Esophagus (tissue), 2 donors: ENCODE measurements at regions not wholly inside any gene's neighbourhood (a gene's known extent, or its start where the extent isn't known, plus 50 kb on each side); places are given as distances from the start of the nearest gene placed in this dataset.

Experiments used
- H3K27ac ChIP-seq, 2 donors: one replicate each; pipeline ENCODE4 v1.5.1; 2013; ENCODE audit warnings: low read depth in 2 of 2, mild to moderate bottlenecking in 2 of 2, inconsistent platforms in 1 of 2, low read length in 1 of 2, moderate library complexity in 1 of 2
- H3K27me3 ChIP-seq, 2 donors: one replicate each; pipeline ENCODE4 v1.6.1; 2013; ENCODE audit warnings: low read length in 2 of 2, control low read depth in 1 of 2, mild to moderate bottlenecking in 1 of 2; ENCODE audit not compliant: insufficient read depth in 2 of 2, control insufficient read depth in 1 of 2
- H3K36me3 ChIP-seq, 2 donors: one replicate each; pipeline ENCODE4 v1.6.1; 2013; ENCODE audit warnings: low read length in 1 of 2; ENCODE audit not compliant: control insufficient read depth in 2 of 2, insufficient read depth in 2 of 2
- H3K4me1 ChIP-seq, 2 donors: one replicate each; pipeline ENCODE4 v1.6.1; 2013; ENCODE audit warnings: low read length in 1 of 2; ENCODE audit not compliant: control insufficient read depth in 2 of 2, insufficient read depth in 2 of 2
- H3K4me3 ChIP-seq, 2 donors: one replicate each; pipeline ENCODE4 v1.5.1; 2013; ENCODE audit warnings: low read length in 2 of 2, mild to moderate bottlenecking in 2 of 2, low read depth in 1 of 2, moderate library complexity in 1 of 2
- H3K9me3 ChIP-seq, 2 donors: one replicate each; pipeline ENCODE4 v1.6.1; 2013; ENCODE audit warnings: mild to moderate bottlenecking in 2 of 2, low read depth in 1 of 2, low read length in 1 of 2, moderate library complexity in 1 of 2; ENCODE audit not compliant: control insufficient read depth in 2 of 2, insufficient read depth in 1 of 2
- WGBS, 2 donors: extraction: QIAGEN DNeasy Blood & Tissue Kit; methylation state at CpG; one replicate each; pipeline ENCODE4 v1.1.7; 2013; 5-methylcytosine and 5-hydroxymethylcytosine counted together
- donor health status: healthy with polysubstance abuse.
- donor health status: Bipolar disorder and iron deficiency.

- Histone ChIP-seq H3K4me1 (no peaks in the 10 kb centered on the region), H3K4me3 (no peak overlapping the region), H3K36me3 (no peaks in the 10 kb centered on the region), H3K27ac (no peak overlapping the region), H3K9me3 (no peaks in the 10 kb centered on the region), H3K27me3 (no peaks in the 10 kb centered on the region)
- WGBS, 2 donors = 83 to 88% methylated on average over 2 of the region's 2 CpGs
These were observed 244.5 kb upstream of the PRICKLE1 start for GRCh38 chr12:42834062-42834461.

GRCh38 chr12:42828836-42829235 is 239.3 kb upstream of the PRICKLE1 start:
- Histone ChIP-seq H3K9me3 (no peaks in the 10 kb centered on the region), H3K27ac (no peak overlapping the region), H3K4me3 (no peak overlapping the region), H3K36me3 (no peaks in the 10 kb centered on the region), H3K27me3 (no peaks in the 10 kb centered on the region), H3K4me1 (no peaks in the 10 kb centered on the region)
- 89% methylated on average over 4 of the region's 4 CpGs for WGBS, 2 donors

- 90 to 98% methylated on average over 2 of the region's 2 CpGs for WGBS, 2 donors
- Histone ChIP-seq H3K36me3 (no peaks in the 10 kb centered on the region), H3K9me3 (no peaks in the 10 kb centered on the region), H3K27ac (no peak overlapping the region), H3K4me1 (no peaks in the 10 kb centered on the region), H3K4me3 (no peak overlapping the region), H3K27me3 (no peaks in the 10 kb centered on the region)
These were observed 234.8 kb upstream of the PRICKLE1 start for GRCh38 chr12:42824327-42824726.

GRCh38 chr12:42823679-42824078 is 234.1 kb upstream of the PRICKLE1 start:
- Histone ChIP-seq H3K27ac (no peak overlapping the region), H3K9me3 (no peaks in the 10 kb centered on the region), H3K36me3 (no peaks in the 10 kb centered on the region), H3K27me3 (no peaks in the 10 kb centered on the region), H3K4me3 (no peak overlapping the region), H3K4me1 (no peaks in the 10 kb centered on the region)

GRCh38 chr12:42819846-42820245 is 230.3 kb upstream of the PRICKLE1 start:
- 65 to 71% methylated on average over 6 of the region's 6 CpGs for WGBS, 2 donors
- no peaks in the 10 kb centered on the region for H3K27me3 ChIP-seq
- H3K36me3 ChIP-seq = no peaks in the 10 kb centered on the region
- no peak overlapping the region for H3K27ac ChIP-seq
- H3K9me3 ChIP-seq = no peaks in the 10 kb centered on the region
- H3K4me3 ChIP-seq = no peak overlapping the region
- no peaks in the 10 kb centered on the region for H3K4me1 ChIP-seq

- no peaks in the 10 kb centered on the region for H3K4me1 ChIP-seq
- H3K27ac ChIP-seq = no peak overlapping the region
- no peaks in the 10 kb centered on the region for H3K36me3 ChIP-seq
- WGBS, 2 donors = 53 to 72% methylated on average over 2 of the region's 2 CpGs
- no peaks in the 10 kb centered on the region for H3K9me3 ChIP-seq
- H3K27me3 ChIP-seq = no peaks in the 10 kb centered on the region
- H3K4me3 ChIP-seq = no peak overlapping the region
These were observed 225.5 kb upstream of the PRICKLE1 start for GRCh38 chr12:42815068-42815467.

- H3K4me1 ChIP-seq = no peaks in the 10 kb centered on the region
- 86 to 90% methylated on average over 3 of the region's 3 CpGs for WGBS, 2 donors
These were observed 223.3 kb upstream of the PRICKLE1 start for GRCh38 chr12:42812871-42813270.

GRCh38 chr12:42812086-42812485 is 222.5 kb upstream of the PRICKLE1 start:
- no peaks in the 10 kb centered on the region for H3K9me3 ChIP-seq
- no peaks in the 10 kb centered on the region for H3K36me3 ChIP-seq

More at GRCh38 chr12:42812871-42813270, 223.3 kb upstream of the PRICKLE1 start:
- no peaks in the 10 kb centered on the region for H3K27me3 ChIP-seq
- H3K36me3 ChIP-seq = no peaks in the 10 kb centered on the region
- no peaks in the 10 kb centered on the region for H3K9me3 ChIP-seq
- no peak overlapping the region for H3K27ac ChIP-seq
- H3K4me3 ChIP-seq = no peak overlapping the region

GRCh38 chr12:42810006-42810405 is 220.5 kb upstream of the PRICKLE1 start:
- no peak overlapping the region for H3K4me3 ChIP-seq
- WGBS, 2 donors = 42 to 56% methylated on average over 3 of the region's 3 CpGs

More at GRCh38 chr12:42812086-42812485, 222.5 kb upstream of the PRICKLE1 start:
- Histone ChIP-seq H3K27ac (no peak overlapping the region), H3K27me3 (no peaks in the 10 kb centered on the region), H3K4me1 (no peaks in the 10 kb centered on the region), H3K4me3 (no peak overlapping the region)

GRCh38 chr12:42809226-42809625 is 219.7 kb upstream of the PRICKLE1 start:
- Histone ChIP-seq H3K9me3 (no peaks in the 10 kb centered on the region), H3K4me3 (no peak overlapping the region), H3K4me1 (no peaks in the 10 kb centered on the region), H3K27me3 (no peaks in the 10 kb centered on the region), H3K36me3 (no peaks in the 10 kb centered on the region), H3K27ac (no peak overlapping the region)
- WGBS, 2 donors = 41 to 48% methylated on average over 2 of the region's 2 CpGs

More at GRCh38 chr12:42810006-42810405, 220.5 kb upstream of the PRICKLE1 start:
- Histone ChIP-seq H3K27me3 (no peaks in the 10 kb centered on the region), H3K36me3 (no peaks in the 10 kb centered on the region), H3K4me1 (no peaks in the 10 kb centered on the region), H3K9me3 (no peaks in the 10 kb centered on the region), H3K27ac (no peak overlapping the region)
